ENCODE measurements at regions not wholly inside any gene's neighbourhood (a gene's known extent, or its start where the extent isn't known, plus 50 kb on each side); places are given as distances from the start of the nearest gene placed in this dataset.
"Not testable (repeated sequence)": the region's sequence is repeated elsewhere in the genome, so short reads cannot be mapped to it uniquely, and the experiment has no call there.

- no peak for DNase-seq
- 33 to 38% methylated on average over 1 of the region's 1 CpG for WGBS, 2 donors
- intact Hi-C loops (cut with DNase I), result no loop called here
- H3K27me3 ChIP-seq, result no peaks in the 10 kb centered on the region
- no peak overlapping the region for H3K4me3 ChIP-seq
- no peak for TF ChIP-seq CTCF (IDR thresholded peaks at IDR 0.05)
- no peak for TF ChIP-seq POLR2A (IDR thresholded peaks at IDR 0.05)
- no peak for TF ChIP-seq POLR2AphosphoS5 (IDR thresholded peaks at IDR 0.05)
- TF ChIP-seq EP300 (IDR thresholded peaks at IDR 0.05), result no peak
- H3K9me3 ChIP-seq, result no peaks in the 10 kb centered on the region
- no peaks in the 10 kb centered on the region for H3K4me1 ChIP-seq
- no peak overlapping the region for H3K27ac ChIP-seq
- no peaks in the 10 kb centered on the region for H3K36me3 ChIP-seq
These were observed 286.2 kb downstream of the C11orf87 start for GRCh38 chr11:109708184-109708583.

GRCh38 chr11:109714444-109714843 is 292.5 kb downstream of the C11orf87 start:
- H3K27ac ChIP-seq; DNase-seq; H3K4me1 ChIP-seq; H3K9me3 ChIP-seq; H3K27me3 ChIP-seq; H3K36me3 ChIP-seq; H3K4me3 ChIP-seq; intact Hi-C loops (cut with DNase I): not testable (repeated sequence)
- 89 to 91% methylated on average over 2 of the region's 2 CpGs for WGBS, 2 donors

GRCh38 chr11:109715424-109715823 is 293.4 kb downstream of the C11orf87 start:
- H3K9me3 ChIP-seq; DNase-seq; intact Hi-C loops (cut with DNase I); H3K27me3 ChIP-seq; H3K27ac ChIP-seq; H3K4me3 ChIP-seq; H3K36me3 ChIP-seq; H3K4me1 ChIP-seq: not testable (repeated sequence)
- 78 to 80% methylated on average over 4 of the region's 4 CpGs for WGBS, 2 donors

- intact Hi-C loops (cut with DNase I), result no loop called here
- no peak for DNase-seq
These were observed 304.1 kb downstream of the C11orf87 start for GRCh38 chr11:109726061-109726460.

GRCh38 chr11:109728056-109728455 is 306.1 kb downstream of the C11orf87 start:
- H3K36me3 ChIP-seq, result no peaks in the 10 kb centered on the region
- no peak overlapping the region for H3K4me3 ChIP-seq
- 10 to 47% methylated on average over 1 of the region's 1 CpG for WGBS, 2 donors
- intact Hi-C loops (cut with DNase I), result no loop called here
- TF ChIP-seq CTCF (IDR thresholded peaks at IDR 0.05), result no peak
- TF ChIP-seq POLR2A (IDR thresholded peaks at IDR 0.05), result no peak
- TF ChIP-seq POLR2AphosphoS5 (IDR thresholded peaks at IDR 0.05), result no peak
- no peak for TF ChIP-seq EP300 (IDR thresholded peaks at IDR 0.05)
- no peak for DNase-seq
- no peak overlapping the region for H3K27ac ChIP-seq
- no peaks in the 10 kb centered on the region for H3K27me3 ChIP-seq
- H3K9me3 ChIP-seq, result no peaks in the 10 kb centered on the region
- peaks cover 0 to 6% (median 1%) of the 10 kb centered on the region in 4 donors for H3K4me1 ChIP-seq

More at GRCh38 chr11:109726061-109726460, 304.1 kb downstream of the C11orf87 start:
- Histone ChIP-seq H3K36me3 (no peaks in the 10 kb centered on the region), H3K4me1 (no peaks in the 10 kb centered on the region), H3K27me3 (no peaks in the 10 kb centered on the region), H3K4me3 (no peak overlapping the region), H3K27ac (no peak overlapping the region), H3K9me3 (no peaks in the 10 kb centered on the region)
- no peak for TF ChIP-seq EP300 (IDR thresholded peaks at IDR 0.05)
- no peak for TF ChIP-seq POLR2AphosphoS5 (IDR thresholded peaks at IDR 0.05)
- TF ChIP-seq CTCF (IDR thresholded peaks at IDR 0.05), result no peak
- no peak for TF ChIP-seq POLR2A (IDR thresholded peaks at IDR 0.05)
- 85 to 95% methylated on average over 2 of the region's 2 CpGs for WGBS, 2 donors

GRCh38 chr11:109729761-109730160 is 307.8 kb downstream of the C11orf87 start:
- intact Hi-C loops (cut with DNase I), result no loop called here
- Histone ChIP-seq H3K4me1 (peaks cover 0 to 21% (median 17%) of the 10 kb centered on the region in 4 donors), H3K36me3 (no peaks in the 10 kb centered on the region), H3K9me3 (no peaks in the 10 kb centered on the region), H3K27me3 (no peaks in the 10 kb centered on the region), H3K4me3 (no peak overlapping the region), H3K27ac (no peak overlapping the region)
- TF ChIP-seq CTCF (IDR thresholded peaks at IDR 0.05) (no peak), EP300 (IDR thresholded peaks at IDR 0.05) (no peak), POLR2A (IDR thresholded peaks at IDR 0.05) (no peak), POLR2AphosphoS5 (IDR thresholded peaks at IDR 0.05) (no peak)
- DNase-seq, result no peak
- 29 to 75% methylated on average over 4 of the region's 4 CpGs for WGBS, 2 donors
